RWPE2 (cell line): ENCODE measurements at regions not wholly inside any gene's neighbourhood (a gene's known extent, or its start where the extent isn't known, plus 50 kb on each side); places are given as distances from the start of the nearest gene placed in this dataset.

Source experiments
- ATAC-seq: fragments of 200-7000 bp; cut with Tn5 transposase; 3 replicates; pipeline ENCODE4 v1.9.1; 2021; ENCODE audit warnings: low read depth
- DNase-seq: peaks from one replicate; pipeline ENCODE4 v3.0.0-alpha.2; 2020; ENCODE audit warnings: low spot score
- H3K27ac ChIP-seq: fragments of 450-650 bp; 2 replicates; pipeline ENCODE4 v1.5.1; 2017; ENCODE audit warnings: mild to moderate bottlenecking; ENCODE audit not compliant: poor library complexity, severe bottlenecking
- H3K27me3 ChIP-seq: fragments of 250-450 bp; sonication (Bioruptor Pico); 2 replicates; pipeline ENCODE4 v1.5.1; 2021; ENCODE audit warnings: mild to moderate bottlenecking, moderate library complexity; ENCODE audit not compliant: insufficient read depth, poor library complexity, severe bottlenecking
- H3K36me3 ChIP-seq: fragments of 250-450 bp; sonication (Bioruptor Pico); 2 replicates; pipeline ENCODE4 v1.5.1; 2020; ENCODE audit warnings: low read depth, mild to moderate bottlenecking, moderate library complexity
- H3K4me1 ChIP-seq: fragments of 250-450 bp; sonication (Bioruptor Pico); 2 replicates; pipeline ENCODE4 v1.5.1; 2021; ENCODE audit warnings: mild to moderate bottlenecking, moderate library complexity; ENCODE audit not compliant: insufficient read depth, poor library complexity, severe bottlenecking
- H3K4me3 ChIP-seq: fragments of 250-450 bp; sonication (Bioruptor Pico); 2 replicates; pipeline ENCODE4 v1.5.1; 2021; ENCODE audit warnings: mild to moderate bottlenecking, moderate library complexity; ENCODE audit not compliant: severe bottlenecking
- H3K9me3 ChIP-seq: fragments of 250-450 bp; sonication (Bioruptor Pico); 2 replicates; pipeline ENCODE4 v1.5.1; 2021; ENCODE audit warnings: mild to moderate bottlenecking, moderate library complexity; ENCODE audit not compliant: severe bottlenecking
- TF ChIP-seq, protein P1 (sequence below): fragments of 450-650 bp; IDR thresholded peaks from one replicate; pipeline ENCODE4 v1.5.1; 2017; ENCODE audit warnings: mild to moderate bottlenecking, moderate library complexity; ENCODE audit not compliant: poor library complexity, severe bottlenecking

DNA sequence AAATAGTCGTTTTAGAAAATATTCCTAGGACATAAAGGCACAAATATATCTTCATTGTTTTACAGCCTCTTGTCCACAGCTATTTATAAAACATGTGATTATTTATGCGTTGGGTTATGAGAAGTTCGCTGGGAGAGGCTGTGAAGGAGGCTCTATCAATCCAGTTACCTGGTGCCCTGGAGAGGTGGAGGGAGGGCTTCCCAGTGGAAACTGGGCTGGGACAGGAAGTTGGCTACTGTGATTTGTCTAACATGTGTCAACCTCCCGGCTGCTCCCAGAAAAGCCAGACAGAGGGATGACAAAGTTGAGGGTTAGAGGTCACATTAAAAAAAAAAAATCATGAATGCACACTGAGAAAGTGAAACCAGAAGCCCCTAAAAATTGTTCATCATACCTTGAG is 346.5 kb downstream of the ZNF536 start:
- Histone ChIP-seq H3K4me1 (no peaks in the 10 kb centered on the region), H3K27ac (no peak overlapping the region), H3K4me3 (no peak overlapping the region), H3K27me3 (no peaks in the 10 kb centered on the region), H3K36me3 (no peaks in the 10 kb centered on the region), H3K9me3 (no peaks in the 10 kb centered on the region)
- ATAC-seq (0 out of 3 replicates have a peak, but pooled peaks have one; percentile 22), DNase-seq (no peak)
- TF ChIP-seq, protein P1, sequence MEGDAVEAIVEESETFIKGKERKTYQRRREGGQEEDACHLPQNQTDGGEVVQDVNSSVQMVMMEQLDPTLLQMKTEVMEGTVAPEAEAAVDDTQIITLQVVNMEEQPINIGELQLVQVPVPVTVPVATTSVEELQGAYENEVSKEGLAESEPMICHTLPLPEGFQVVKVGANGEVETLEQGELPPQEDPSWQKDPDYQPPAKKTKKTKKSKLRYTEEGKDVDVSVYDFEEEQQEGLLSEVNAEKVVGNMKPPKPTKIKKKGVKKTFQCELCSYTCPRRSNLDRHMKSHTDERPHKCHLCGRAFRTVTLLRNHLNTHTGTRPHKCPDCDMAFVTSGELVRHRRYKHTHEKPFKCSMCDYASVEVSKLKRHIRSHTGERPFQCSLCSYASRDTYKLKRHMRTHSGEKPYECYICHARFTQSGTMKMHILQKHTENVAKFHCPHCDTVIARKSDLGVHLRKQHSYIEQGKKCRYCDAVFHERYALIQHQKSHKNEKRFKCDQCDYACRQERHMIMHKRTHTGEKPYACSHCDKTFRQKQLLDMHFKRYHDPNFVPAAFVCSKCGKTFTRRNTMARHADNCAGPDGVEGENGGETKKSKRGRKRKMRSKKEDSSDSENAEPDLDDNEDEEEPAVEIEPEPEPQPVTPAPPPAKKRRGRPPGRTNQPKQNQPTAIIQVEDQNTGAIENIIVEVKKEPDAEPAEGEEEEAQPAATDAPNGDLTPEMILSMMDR: no peak

DNA sequence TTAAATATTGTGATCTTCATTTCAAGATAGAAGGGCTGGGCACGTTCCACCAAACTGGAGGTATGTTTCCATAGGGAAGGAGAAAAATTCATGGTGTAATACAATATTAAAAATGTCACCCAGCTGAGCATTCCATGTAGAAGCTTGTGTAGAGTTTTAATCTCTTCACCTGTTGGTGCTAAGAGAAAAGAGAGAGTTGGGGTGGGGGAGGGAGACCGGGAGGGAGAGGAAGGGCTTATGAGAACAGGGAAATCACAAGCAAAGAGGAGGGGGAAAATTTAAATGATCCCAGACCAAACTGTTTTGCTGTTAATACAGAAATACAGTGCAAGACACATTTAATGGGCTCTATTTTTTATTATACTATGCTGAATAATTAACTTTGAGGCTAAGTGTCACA is 345.8 kb downstream of the ZNF536 start:
- no peak overlapping the region for H3K27ac ChIP-seq
- H3K4me1 ChIP-seq: no peaks in the 10 kb centered on the region
- H3K27me3 ChIP-seq: no peaks in the 10 kb centered on the region
- no peak overlapping the region for H3K4me3 ChIP-seq
- H3K36me3 ChIP-seq: no peaks in the 10 kb centered on the region
- TF ChIP-seq, protein P1: no peak
- DNase-seq (no peak), ATAC-seq (no peak)
- no peaks in the 10 kb centered on the region for H3K9me3 ChIP-seq

DNA sequence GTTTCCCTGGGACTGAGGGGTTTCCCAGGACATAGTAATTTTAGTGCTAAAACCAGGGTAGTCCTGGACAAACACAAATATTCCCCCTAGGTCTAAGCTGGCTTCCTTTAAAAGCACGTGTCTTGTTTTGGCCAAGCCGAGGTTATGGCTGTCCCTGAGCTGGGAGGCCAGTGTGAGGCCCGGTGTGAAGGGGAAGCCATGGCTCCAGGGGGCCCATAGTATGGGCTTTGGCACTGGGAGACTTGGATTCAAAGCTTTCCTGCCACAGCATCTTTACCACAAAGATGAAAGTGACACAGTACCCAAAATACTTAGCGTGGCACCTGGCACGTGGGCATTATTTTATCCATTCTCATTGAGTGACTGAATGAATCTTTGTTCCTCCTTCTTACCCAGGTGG is 345.2 kb downstream of the ZNF536 start:
- Histone ChIP-seq H3K4me3 (no peak overlapping the region), H3K27ac (no peak overlapping the region), H3K36me3 (no peaks in the 10 kb centered on the region), H3K4me1 (no peaks in the 10 kb centered on the region), H3K9me3 (no peaks in the 10 kb centered on the region), H3K27me3 (no peaks in the 10 kb centered on the region)
- TF ChIP-seq, protein P1: no peak
- ATAC-seq (no peak), DNase-seq (no peak)

DNA sequence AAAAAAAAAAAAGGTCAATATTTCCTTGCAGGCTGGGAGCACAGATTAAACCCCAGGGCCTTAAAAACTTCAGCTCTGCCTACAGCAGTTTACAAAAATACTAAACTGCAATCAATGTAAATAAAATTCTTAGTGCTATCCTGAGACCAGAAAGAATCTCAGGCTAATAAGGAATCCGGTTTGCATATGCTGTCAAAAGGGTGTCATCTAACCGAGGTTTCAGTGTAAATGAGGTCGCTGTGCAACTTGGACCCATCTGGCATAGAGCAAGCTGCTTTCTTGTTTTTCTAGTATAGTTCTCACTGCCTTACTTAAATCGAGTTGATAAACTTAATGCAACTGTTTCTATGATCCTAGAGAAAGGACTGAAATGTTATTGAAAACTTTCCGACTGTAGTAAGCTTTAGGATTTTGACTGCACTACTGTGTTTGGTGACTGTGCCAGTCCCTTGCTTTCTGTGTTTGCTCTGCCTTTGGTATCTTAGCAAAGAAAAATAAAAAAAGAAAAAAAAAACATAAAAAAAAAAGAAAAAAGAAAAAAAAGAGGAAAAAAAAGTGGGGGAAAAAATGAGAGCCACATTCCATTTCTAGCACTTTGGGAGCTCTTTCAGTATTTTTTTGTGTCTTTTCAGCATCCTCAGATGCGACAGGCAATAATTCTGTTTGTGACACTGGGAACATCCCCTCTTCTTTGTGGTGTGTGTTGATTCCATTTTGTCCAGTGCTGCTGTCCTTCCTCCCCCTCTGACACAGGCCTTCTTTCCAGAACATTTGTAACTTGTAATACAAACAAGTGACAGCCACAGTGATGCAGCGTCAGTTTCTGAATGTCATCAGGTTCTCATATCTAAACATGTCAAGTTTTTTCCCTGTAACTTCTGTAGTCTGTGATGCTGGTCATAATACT is 340.5 kb downstream of the ZNF536 start:
- Histone ChIP-seq H3K4me3 (no peak overlapping the region), H3K27me3 (no peaks in the 10 kb centered on the region), H3K9me3 (no peaks in the 10 kb centered on the region), H3K36me3 (no peaks in the 10 kb centered on the region), H3K4me1 (no peaks in the 10 kb centered on the region), H3K27ac (no peak overlapping the region)
- DNase-seq: no peak
- TF ChIP-seq, protein P1: no peak
- no peak for ATAC-seq

DNA sequence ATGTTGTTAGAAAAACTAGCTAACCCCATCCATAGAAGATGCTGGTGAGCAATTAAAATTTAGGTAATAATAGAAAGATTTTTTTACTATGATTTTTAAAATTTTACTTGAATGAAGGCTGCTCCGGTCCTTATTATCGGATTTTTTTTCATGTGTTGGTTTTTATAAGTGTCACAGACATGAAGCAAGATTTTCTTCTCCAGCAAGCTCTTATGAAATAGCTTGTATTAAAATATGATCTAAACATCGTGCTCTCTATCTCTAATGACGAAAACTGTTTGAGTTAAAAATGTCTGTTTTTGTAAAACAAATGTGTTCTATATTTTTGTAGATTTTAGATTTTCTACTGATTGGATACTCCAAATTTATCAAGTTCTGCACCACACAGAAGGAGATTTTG is 339.6 kb downstream of the ZNF536 start:
- Histone ChIP-seq H3K4me1 (no peaks in the 10 kb centered on the region), H3K4me3 (no peak overlapping the region), H3K27ac (no peak overlapping the region), H3K27me3 (no peaks in the 10 kb centered on the region), H3K9me3 (no peaks in the 10 kb centered on the region), H3K36me3 (no peaks in the 10 kb centered on the region)
- DNase-seq (no peak), ATAC-seq (no peak)
- TF ChIP-seq, protein P1: no peak
